Ascending aorta (tissue), 2 donors: ENCODE measurements at regions not wholly inside any gene's neighbourhood (a gene's known extent, or its start where the extent isn't known, plus 50 kb on each side); places are given as distances from the start of the nearest gene placed in this dataset.

Experiments
- DNase-seq, 2 donors: peaks; one replicate each; pipeline ENCODE4 v3.0.0-alpha.2; 2019; ENCODE audit warnings: low spot score in 2 of 2
- H3K27ac ChIP-seq, 2 donors: fragments of 200-600 bp; sonication (generic); one replicate each; pipeline ENCODE4 v1.5.1; 2016 to 2017; ENCODE audit warnings: mild to moderate bottlenecking in 1 of 2
- H3K27me3 ChIP-seq: fragments of 200-600 bp; sonication (generic); one replicate; pipeline ENCODE4 v1.5.1; 2017
- H3K36me3 ChIP-seq, 2 donors: fragments of 200-600 bp; sonication (generic); one replicate each; pipeline ENCODE4 v1.5.1; 2016
- H3K4me1 ChIP-seq, 2 donors: fragments of 200-600 bp; sonication (generic); one replicate each; pipeline ENCODE4 v1.5.1; 2016 to 2017; ENCODE audit warnings: mild to moderate bottlenecking in 1 of 2
- H3K4me3 ChIP-seq, 2 donors: fragments of 200-600 bp; sonication (generic); one replicate each; pipeline ENCODE4 v1.5.1; 2016 to 2017; ENCODE audit warnings: mild to moderate bottlenecking in 1 of 2
- H3K9me3 ChIP-seq, 2 donors: fragments of 200-600 bp; sonication (generic); one replicate each; pipeline ENCODE4 v1.5.1; 2016
- intact Hi-C: fragments of 100-400 bp; cut with DNase I; formaldehyde crosslinking; loops from one replicate; pipeline ENCODE4 v1.15.1; 2023
- TF ChIP-seq, protein P1 (sequence below), 3 experiments: fragments of 200-600 bp in 2 of 3; fragments of 450-650 bp in 1 of 3; sonication (generic) in 2 of 3; IDR thresholded peaks; one replicate each; pipeline ENCODE4 v1.5.1; 2016 to 2019; ENCODE audit warnings: antibody characterized with exemption in 3 of 3, mild to moderate bottlenecking in 1 of 3, moderate library complexity in 1 of 3

DNA sequence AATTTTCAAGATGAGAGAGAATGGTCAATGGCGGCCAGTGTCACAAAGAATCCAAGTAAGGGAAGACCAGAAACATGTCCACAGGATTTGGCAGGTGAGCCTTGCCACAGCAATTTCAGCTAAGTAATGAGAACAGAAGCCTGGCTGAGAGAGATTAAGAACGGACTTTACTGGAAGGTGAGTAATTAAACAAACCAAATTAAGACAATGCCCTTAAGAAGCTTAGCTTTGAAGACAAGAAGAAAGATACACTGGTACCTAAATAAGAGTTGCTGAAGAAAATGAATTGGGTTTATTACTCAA, 145.4 kb upstream of the PLEKHG7 start:
- peaks cover 8 to 19% of the 10 kb centered on the region in 2 donors for H3K4me1 ChIP-seq
- H3K36me3 ChIP-seq: no peaks in the 10 kb centered on the region
- no peak for DNase-seq
- no peaks in the 10 kb centered on the region for H3K9me3 ChIP-seq
- TF ChIP-seq, protein P1, sequence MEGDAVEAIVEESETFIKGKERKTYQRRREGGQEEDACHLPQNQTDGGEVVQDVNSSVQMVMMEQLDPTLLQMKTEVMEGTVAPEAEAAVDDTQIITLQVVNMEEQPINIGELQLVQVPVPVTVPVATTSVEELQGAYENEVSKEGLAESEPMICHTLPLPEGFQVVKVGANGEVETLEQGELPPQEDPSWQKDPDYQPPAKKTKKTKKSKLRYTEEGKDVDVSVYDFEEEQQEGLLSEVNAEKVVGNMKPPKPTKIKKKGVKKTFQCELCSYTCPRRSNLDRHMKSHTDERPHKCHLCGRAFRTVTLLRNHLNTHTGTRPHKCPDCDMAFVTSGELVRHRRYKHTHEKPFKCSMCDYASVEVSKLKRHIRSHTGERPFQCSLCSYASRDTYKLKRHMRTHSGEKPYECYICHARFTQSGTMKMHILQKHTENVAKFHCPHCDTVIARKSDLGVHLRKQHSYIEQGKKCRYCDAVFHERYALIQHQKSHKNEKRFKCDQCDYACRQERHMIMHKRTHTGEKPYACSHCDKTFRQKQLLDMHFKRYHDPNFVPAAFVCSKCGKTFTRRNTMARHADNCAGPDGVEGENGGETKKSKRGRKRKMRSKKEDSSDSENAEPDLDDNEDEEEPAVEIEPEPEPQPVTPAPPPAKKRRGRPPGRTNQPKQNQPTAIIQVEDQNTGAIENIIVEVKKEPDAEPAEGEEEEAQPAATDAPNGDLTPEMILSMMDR (IDR thresholded peaks at IDR 0.05): no peak
- no peak overlapping the region for H3K27ac ChIP-seq
- intact Hi-C loops: no loop called here
- H3K27me3 ChIP-seq: no peaks in the 10 kb centered on the region
- H3K4me3 ChIP-seq: no peak overlapping the region

DNA sequence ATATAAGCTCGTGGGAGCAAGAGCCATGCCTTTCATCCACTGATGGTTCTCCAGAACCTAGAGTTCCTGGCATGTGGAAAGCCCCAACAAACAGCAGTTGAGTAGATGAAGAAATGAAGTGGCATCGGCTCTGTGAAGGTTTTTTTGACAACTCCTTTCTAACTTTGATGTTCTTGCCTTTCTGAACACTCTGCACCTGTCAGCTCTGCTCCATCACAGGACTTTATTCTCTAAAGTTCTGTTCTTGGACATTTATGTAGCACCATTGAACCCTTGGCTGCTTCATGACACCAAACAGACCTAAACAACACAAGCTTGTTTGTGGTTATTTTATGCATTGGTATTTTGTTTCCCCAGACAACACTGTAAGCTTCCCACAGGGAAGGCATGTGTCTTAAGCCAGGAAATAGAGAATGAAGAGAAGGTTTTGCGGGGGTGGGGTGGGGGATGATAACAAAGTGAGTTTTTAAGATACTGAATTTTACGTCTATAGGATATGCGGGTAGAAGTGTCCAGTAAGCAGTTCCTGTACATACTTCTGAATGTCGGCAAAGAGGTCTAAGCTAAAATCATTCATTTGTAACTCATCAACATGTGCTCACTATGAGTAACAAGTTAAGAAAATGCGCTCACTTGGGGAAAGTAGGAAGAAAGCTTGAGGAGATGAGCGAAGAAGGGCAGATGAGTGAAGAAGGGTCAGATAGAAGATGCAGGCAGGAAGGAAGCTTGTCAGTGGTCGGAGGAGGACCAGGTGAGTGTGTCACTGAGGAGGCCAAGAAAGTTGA, 146.0 kb upstream of the PLEKHG7 start:
- no peaks in the 10 kb centered on the region for H3K27me3 ChIP-seq
- no peak overlapping the region for H3K27ac ChIP-seq
- no peaks in the 10 kb centered on the region for H3K36me3 ChIP-seq
- intact Hi-C loops: no loop called here
- no peak overlapping the region for H3K4me3 ChIP-seq
- H3K4me1 ChIP-seq: peaks cover 3 to 13% of the 10 kb centered on the region in 2 donors
- TF ChIP-seq, protein P1 (IDR thresholded peaks at IDR 0.05): no peak
- DNase-seq: no peak
- H3K9me3 ChIP-seq: no peaks in the 10 kb centered on the region

DNA sequence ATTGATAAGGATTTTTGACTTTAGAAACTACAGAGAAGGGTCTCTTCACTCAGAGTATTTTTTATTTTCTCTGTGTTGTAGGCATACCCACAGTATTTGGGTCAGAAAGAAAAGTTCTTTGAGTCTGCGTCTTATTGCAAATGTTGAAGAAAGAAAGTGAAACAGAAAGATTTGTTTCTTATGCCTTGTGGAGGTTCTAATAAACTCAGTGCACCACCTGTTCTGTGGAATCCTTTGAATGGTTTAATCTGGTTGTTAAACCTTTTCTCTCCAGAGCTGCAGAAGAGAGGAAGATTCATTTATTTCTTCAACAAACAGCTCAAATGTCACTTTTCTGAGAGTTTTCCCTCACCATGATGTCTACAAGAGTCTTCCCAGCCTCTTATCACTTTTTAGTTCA, 146.6 kb upstream of the PLEKHG7 start:
- TF ChIP-seq, protein P1 (IDR thresholded peaks at IDR 0.05): no peak
- Histone ChIP-seq H3K4me1 (peaks cover 0 to 8% of the 10 kb centered on the region in 2 donors), H3K27me3 (no peaks in the 10 kb centered on the region), H3K36me3 (no peaks in the 10 kb centered on the region), H3K9me3 (no peaks in the 10 kb centered on the region), H3K4me3 (no peak overlapping the region), H3K27ac (no peak overlapping the region)
- intact Hi-C loops: no loop called here
- no peak for DNase-seq

DNA sequence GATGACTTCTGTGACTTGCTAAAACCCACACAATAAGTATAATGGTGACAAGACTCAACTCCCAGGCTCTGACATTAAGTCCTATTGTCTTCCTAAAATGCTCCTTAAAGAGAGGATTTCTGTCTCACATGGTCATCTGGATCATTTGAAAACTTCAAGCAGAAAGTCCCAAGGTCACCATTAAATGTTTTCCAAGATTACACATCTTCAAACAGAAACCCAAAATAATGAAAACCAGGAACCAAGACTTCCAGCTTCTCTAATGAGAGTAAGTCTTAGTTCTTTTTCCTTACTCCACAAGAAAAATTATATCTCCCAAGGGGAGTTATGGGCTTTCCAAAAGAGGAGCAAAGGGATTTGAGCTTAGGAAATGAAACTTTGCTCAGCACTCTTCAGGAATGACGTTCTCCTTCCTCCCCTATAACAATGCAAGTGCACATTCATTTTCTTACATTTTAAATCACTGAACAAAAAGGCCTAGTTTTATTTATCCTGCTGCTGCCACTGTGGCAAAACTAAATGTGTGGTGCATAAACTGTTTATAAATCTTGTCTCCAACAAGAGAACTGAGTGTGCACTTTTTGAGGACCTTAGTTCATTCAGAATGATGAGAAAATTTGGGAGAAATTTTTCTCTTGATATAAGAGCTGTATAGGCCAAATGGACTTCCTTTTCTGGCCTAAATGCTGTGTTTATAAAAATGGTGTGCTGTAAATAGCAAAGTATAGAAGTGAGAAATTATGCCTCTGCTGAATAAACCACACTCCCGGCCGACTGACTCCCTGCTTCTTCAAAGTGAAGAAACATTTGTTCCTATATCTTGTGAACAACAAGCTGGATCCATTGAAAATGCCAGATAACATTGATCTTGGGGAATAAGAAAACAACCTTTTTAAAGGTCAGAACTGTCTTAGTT, 148.4 kb upstream of the PLEKHG7 start:
- no peak overlapping the region for H3K4me3 ChIP-seq
- no peaks in the 10 kb centered on the region for H3K27me3 ChIP-seq
- no peak for DNase-seq
- H3K36me3 ChIP-seq: no peaks in the 10 kb centered on the region
- intact Hi-C loops: no loop called here
- H3K4me1 ChIP-seq: peaks cover 0 to 5% of the 10 kb centered on the region in 2 donors
- peak overlapping the region in 1 of 2 donors; percentile 41 for H3K27ac ChIP-seq
- TF ChIP-seq, protein P1 (IDR thresholded peaks at IDR 0.05): no peak
- H3K9me3 ChIP-seq: no peaks in the 10 kb centered on the region

DNA sequence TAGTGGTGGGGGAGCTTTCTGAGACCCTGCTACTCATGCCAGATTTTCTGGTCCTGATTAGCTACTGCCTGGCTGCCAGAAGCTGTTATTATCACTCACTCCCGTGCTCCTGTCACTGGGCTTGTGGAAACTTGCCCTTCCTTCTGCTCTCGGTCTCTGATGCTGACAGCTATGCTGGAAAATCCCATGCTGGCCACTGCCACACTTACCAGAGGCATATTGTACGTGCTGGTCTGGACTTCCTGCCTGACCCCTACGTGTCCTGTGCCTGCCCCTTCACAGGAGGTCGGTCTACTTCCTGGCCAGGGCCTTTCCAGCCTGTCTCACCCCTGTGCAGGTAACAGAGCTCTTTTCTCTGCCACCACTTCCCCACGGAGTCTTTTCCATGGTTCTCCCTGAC, 149.4 kb upstream of the PLEKHG7 start:
- H3K27me3 ChIP-seq: no peaks in the 10 kb centered on the region
- peak overlapping the region; percentile 17 to 35 for H3K27ac ChIP-seq
- no peak overlapping the region for H3K4me3 ChIP-seq
- H3K36me3 ChIP-seq: no peaks in the 10 kb centered on the region
- no peaks in the 10 kb centered on the region for H3K9me3 ChIP-seq
- TF ChIP-seq, protein P1 (IDR thresholded peaks at IDR 0.05): no peak
- DNase-seq: no peak
- intact Hi-C loops: no loop called here
- peaks cover 0 to 4% of the 10 kb centered on the region in 2 donors for H3K4me1 ChIP-seq
